Hematopoietic multipotent progenitor cell treated with erythropoietin and hydrocortisone succinate and interleukin-3 and kit ligand, for 4 days (in vitro differentiated cells): ENCODE measurements at regions not wholly inside any gene's neighbourhood (a gene's known extent, or its start where the extent isn't known, plus 50 kb on each side); places are given as distances from the start of the nearest gene placed in this dataset.

Source experiments
- DNase-seq: peaks from one replicate; pipeline ENCODE4 v3.0.0-alpha.2; 2015

DNA sequence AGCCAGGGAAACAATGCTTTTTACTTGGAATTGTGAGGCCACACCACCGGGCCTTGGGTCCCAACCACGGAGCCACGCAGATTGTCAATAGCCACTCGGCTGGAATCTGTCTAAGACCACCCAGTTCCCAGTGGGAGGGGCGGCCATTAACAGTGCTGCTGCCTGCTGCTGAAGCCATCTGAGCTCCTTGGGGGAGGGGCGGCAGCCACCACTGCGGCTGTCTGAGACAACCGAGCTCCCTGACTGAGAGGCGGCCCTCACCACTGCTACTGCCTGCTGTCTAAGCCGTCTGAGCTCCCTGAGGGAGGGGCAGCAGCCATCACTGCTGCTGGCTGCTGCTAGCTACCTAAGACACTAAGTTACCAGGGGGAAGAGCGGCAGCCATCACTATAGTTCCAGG lies 64.3 kb downstream of the DMRTA2 start:
- no peak for DNase-seq

DNA sequence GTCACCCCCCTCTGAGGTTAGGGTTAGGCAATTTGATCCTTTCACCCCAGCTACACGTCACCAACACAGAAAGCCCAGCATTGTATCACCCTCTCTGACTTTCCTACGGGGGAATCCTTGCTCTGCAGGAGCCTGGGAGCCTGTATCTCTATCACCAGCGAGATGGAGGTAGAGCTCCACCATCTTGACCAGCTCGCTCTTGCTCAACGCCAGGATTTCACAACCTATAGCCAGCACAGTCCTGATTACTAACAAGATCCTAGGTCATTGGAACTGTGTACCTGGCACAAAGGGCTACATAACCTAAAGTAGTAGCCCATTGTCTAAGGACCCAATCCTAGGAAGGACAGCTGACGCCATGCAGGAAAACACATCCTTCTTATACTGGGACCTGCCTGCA lies 66.1 kb downstream of the DMRTA2 start:
- DNase-seq = no peak

- DNase-seq = no peak
These were observed 68.4 kb downstream of the DMRTA2 start for GRCh38 chr1:50354813-50355212.

GRCh38 chr1:50352428-50352827 lies 70.8 kb downstream of the DMRTA2 start:
- DNase-seq = no peak

DNA sequence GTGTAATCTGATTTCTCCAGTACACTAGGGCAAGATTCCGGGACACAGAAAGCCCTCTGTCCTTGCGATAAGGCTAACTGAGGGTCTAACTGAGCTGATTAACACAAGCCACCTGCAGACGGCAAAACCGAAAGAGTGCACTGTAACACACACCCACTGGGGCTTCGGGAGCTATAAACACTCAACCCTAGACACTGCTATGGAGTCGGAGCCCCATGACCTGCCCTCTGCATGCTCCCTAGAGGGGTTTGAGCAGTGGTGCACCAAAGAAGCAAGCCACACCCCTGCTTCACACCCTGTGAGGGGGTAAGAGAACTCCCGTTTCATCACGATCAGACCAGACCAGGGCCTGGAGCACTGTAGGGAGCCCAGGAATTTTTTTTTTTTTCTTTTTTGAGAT lies 72.4 kb downstream of the DMRTA2 start:
- DNase-seq = no peak

DNA sequence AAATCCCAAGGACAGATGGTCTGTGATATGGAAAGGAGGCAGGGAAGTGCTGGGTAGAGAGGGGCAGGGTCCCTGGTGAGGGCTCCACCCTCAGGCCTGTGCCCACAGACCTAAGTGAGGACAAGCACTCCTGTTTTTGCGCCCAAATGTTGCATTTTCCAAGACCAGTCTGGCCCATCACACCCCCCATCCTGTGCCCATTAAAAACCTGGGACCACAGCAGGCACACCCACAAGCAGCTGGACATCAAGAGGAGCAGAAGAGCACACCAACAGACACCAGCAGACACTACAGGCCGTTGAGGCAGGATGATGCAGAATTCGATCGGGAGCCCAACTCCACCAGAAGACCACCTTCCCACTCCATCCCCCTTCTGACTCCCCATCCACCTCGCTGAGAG lies 72.8 kb downstream of the DMRTA2 start:
- DNase-seq = no peak

- DNase-seq = no peak
These were observed 74.0 kb downstream of the DMRTA2 start for GRCh38 chr1:50349242-50349565.

- DNase-seq = peak; percentile 87
These were observed 74.6 kb downstream of the DMRTA2 start for GRCh38 chr1:50348449-50349241.

DNA sequence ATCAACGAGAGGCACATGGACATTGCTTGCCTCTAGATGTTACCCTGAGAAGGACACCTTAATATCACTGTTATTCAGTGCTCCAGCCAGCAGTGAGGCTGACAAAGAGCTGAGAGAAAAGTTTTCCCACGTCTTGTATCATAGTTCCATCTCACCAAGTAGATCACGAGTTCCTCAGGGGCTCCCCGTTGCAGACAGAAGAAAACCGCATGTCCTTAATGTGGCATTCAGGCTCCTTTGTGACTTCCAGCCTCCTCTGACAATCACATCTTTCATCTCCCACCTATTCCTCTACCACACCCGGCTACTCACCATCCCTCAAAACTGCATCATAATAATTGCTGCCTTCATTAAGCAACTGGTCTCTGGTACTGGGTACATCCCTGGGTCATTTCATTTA lies 75.3 kb downstream of the DMRTA2 start:
- DNase-seq = no peak

- DNase-seq = peak; percentile 58
These were observed 76.6 kb downstream of the DMRTA2 start for GRCh38 chr1:50346621-50347020.

DNA sequence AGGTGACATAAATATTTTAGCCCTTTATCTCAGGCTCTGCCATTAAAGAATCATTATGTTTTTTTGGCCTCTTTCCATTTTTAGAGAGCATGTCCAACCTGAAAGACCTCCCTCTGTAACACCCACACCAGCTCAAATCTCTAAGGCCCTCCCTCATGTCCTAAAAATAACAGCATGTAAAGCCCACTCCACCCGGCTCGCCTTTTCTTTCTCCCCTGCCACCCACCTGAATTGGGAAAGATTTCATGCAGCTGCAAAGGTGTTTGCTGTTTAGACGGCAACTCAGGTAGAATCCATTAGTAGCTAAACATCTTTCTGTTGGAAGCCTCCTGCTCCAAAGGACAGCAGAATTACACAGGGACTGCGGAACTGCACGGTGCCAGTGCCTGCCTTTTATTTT lies 79.9 kb downstream of the DMRTA2 start:
- no peak for DNase-seq

DNA sequence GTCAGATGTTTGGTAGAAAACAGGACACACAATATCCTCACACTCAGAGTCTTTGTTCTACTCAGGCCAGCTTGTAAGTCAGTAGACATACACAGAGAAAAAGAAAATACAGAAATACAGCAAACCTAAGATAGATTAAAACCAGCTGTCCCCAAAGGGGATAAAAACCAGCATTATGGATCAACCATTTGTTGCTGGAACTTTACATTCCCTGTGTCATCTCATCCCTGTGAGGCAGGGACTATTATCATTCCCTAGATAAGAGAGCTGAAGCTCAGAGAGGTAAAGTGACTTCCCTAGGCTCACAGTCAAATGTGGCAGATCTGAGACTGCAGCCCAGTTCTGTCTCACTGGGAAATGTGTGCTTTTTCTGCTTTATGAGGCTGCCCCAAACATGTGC lies 80.7 kb downstream of the DMRTA2 start:
- no peak for DNase-seq

DNA sequence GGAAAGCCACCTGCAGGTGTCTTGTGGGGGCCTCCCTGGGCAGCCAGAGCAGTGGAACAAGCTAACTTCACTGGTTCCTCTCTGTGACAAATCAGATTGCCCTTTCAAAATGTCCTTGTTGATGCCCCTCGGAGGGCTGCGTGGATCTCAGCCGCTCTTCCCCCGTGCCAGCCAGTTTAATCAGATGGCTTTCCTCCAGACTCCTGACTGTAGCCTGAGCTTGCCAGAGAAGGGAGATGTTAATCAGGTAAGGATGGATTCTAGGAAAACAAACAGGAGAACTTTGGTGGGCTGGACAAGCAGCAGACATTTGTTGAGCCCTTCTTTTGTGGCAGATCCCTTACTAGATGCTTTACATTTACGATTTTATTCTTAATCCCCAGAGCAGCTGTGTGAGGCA lies 88.2 kb downstream of the DMRTA2 start:
- DNase-seq = no peak

- peak; percentile 82 for DNase-seq
These were observed 89.7 kb downstream of the DMRTA2 start for GRCh38 chr1:50333595-50333974.

GRCh38 chr1:50332941-50333594 lies 90.2 kb downstream of the DMRTA2 start:
- DNase-seq = peak; percentile 71

DNA sequence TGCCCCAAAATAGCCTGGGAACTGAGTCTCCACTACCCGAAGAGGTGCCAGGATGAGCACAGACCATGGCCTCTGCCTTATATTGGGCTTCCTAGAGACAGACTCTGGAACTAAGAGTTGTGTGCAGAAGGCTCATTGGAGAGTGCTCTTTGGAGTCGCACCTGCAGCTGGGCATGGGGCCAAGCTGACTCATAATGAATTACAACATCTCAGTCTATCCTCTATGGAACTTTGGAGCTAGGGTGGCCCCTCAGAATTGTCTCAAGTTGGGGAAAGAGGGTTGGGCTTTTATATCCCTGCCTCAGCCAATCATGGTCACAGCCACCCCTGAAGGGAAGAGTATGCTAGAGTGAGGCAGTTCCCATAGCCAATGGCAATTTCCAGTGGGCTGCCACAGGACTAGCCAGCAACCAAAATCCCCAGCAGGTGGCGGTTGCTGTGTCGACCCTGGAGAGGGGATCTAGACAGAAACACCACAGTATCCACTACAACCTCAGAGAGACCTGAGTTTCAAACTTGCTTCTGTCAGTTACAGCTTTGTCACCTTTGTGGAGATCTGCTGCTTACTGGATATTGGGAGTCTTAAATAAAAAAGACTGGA lies 93.8 kb downstream of the DMRTA2 start:
- no peak for DNase-seq

DNA sequence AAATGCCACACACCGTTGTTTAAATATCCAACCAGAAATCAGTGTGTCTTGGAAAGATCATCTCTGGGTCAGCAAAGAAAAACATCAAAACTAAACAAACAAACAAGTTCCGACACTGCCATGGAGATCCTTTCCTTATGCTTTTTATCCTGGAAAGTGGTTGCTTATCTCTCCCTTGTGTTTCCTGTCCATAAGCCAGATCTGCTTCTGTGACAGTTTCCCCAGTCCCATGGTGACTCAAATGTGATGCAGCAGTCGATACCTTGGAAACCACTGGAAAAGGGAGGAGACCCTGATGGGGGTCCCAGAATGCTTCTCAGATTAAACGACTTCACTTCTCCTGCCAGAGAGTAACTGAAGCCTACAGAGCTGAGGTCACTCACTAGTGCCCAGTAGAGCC lies 94.7 kb downstream of the DMRTA2 start:
- no peak for DNase-seq

DNA sequence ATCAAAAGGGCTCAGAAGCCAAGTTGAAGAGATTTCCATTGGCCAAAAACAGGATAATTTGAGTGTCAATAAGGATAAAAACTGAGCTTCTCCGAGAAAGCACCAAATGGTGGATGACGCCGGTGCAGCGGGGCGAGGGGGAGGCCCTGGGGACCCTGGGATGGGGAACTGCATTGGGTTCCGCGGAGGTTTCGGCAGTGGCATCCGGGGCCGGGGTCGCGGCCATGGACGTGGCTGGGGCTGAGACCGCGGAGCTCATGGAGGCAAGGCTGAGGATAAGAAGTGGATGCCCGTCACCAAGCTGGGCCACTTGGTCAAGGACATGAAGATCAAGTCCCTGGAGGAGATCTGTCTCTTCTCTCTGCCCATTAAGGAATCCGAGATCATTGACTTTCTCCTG lies 97.2 kb downstream of the DMRTA2 start:
- no peak for DNase-seq

- no peak for DNase-seq
These were observed 100.7 kb downstream of the DMRTA2 start for GRCh38 chr1:50322579-50322978.

- no peak for DNase-seq
These were observed 104.8 kb downstream of the DMRTA2 start for GRCh38 chr1:50318428-50318827.

DNA sequence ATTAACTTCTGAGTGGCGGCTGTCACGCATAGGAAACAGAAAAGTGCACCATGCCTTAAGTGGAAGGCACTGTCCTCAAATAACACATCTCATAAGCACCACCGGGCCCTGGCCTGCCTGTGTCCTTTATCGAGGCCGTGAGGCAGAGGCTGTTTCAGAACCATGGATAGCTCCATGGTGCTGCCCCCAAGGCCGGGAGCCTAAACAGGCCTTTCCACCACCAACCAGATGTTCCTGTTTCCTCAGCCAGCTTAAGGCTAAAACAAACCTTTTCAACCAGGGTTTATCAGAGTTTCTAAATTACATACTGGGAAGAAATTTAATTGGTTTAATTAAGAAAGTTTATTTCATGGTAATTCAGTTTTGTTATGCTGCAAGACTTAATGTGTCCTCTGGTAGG lies 114.4 kb downstream of the DMRTA2 start:
- DNase-seq = peak; percentile 79

- no peak for DNase-seq
These were observed 117.4 kb downstream of the DMRTA2 start for GRCh38 chr1:50305808-50306207.

DNA sequence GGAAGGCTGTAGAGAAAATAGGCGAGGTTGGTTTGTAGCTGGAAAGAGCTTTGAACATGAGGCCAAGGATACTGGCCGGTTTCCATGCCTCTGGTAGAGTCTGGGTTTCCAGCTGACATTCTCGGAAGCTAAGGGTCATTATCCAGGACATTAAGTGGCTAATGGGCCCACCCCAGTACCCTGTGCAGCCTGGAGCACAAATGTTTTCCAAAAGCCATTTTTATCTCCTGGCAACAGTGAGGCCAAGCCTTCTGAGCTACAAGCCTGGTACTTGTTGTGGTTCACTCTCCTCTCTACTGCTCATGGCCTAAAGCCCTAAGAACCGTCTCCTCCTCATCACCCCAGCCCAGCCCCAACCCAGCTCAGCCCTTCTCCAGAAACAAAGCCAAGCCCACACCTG lies 122.9 kb downstream of the DMRTA2 start:
- no peak for DNase-seq

- DNase-seq = no peak
These were observed 127.7 kb downstream of the DMRTA2 start for GRCh38 chr1:50295566-50295965.

- no peak for DNase-seq
These were observed 131.0 kb downstream of the DMRTA2 start for GRCh38 chr1:50292276-50292675.
